IPS DF 6.9 (cell line): ENCODE measurements at regions not wholly inside any gene's neighbourhood (a gene's known extent, or its start where the extent isn't known, plus 50 kb on each side); places are given as distances from the start of the nearest gene placed in this dataset.

ENCODE experiments used
- DNase-seq: peaks from one replicate; pipeline ENCODE4 v3.0.0-alpha.2; 2013; ENCODE audit warnings: low read depth, low spot score
- H3K27ac ChIP-seq: one replicate; pipeline ENCODE4 v1.5.1; 2013; ENCODE audit warnings: low read length, control low read depth
- H3K27me3 ChIP-seq: 2 replicates; pipeline ENCODE4 v1.6.1; 2013; ENCODE audit warnings: mild to moderate bottlenecking, low read length; ENCODE audit not compliant: control insufficient read depth, insufficient read depth
- H3K36me3 ChIP-seq: 2 replicates; pipeline ENCODE4 v1.6.1; 2013; ENCODE audit warnings: low read length; ENCODE audit not compliant: control insufficient read depth, insufficient read depth
- H3K4me1 ChIP-seq: 2 replicates; pipeline ENCODE4 v1.6.1; 2013; ENCODE audit warnings: low read length; ENCODE audit not compliant: control insufficient read depth, insufficient read depth
- H3K4me3 ChIP-seq: 2 replicates; pipeline ENCODE4 v1.5.1; 2013; ENCODE audit warnings: mild to moderate bottlenecking, low read length
- H3K9me3 ChIP-seq: 2 replicates; pipeline ENCODE4 v1.6.1; 2013; ENCODE audit warnings: low read length, inconsistent platforms; ENCODE audit not compliant: control insufficient read depth, insufficient read depth
- WGBS: extraction: QIAGEN DNeasy Blood & Tissue Kit; methylation state at CpG from one replicate; pipeline ENCODE4 v1.1.7; 2013; ENCODE audit warnings: mixed read lengths, missing lambda C conversion rate; ENCODE audit not compliant: insufficient read length, insufficient coverage; 5-methylcytosine and 5-hydroxymethylcytosine counted together

GRCh38 chr7:41910940-41911600 lies 208.2 kb upstream of the INHBA start:
- Histone ChIP-seq H3K4me1 (no peaks in the 10 kb centered on the region), H3K9me3 (no peaks in the 10 kb centered on the region), H3K36me3 (no peaks in the 10 kb centered on the region), H3K4me3 (no peak overlapping the region), H3K27ac (no peak overlapping the region), H3K27me3 (no peaks in the 10 kb centered on the region)
- WGBS: no CpG with 5 or more reads among the region's 3 CpGs
- no peak for DNase-seq

- no peaks in the 10 kb centered on the region for H3K36me3 ChIP-seq
- H3K4me3 ChIP-seq: no peak overlapping the region
- no peaks in the 10 kb centered on the region for H3K27me3 ChIP-seq
- no peaks in the 10 kb centered on the region for H3K4me1 ChIP-seq
- H3K9me3 ChIP-seq: no peaks in the 10 kb centered on the region
- no peak overlapping the region for H3K27ac ChIP-seq
- DNase-seq: no peak
Measured at GRCh38 chr7:41907444-41907843, 204.6 kb upstream of the INHBA start.

- Histone ChIP-seq H3K27me3 (no peaks in the 10 kb centered on the region), H3K27ac (no peak overlapping the region), H3K9me3 (no peaks in the 10 kb centered on the region), H3K4me3 (no peak overlapping the region), H3K4me1 (no peaks in the 10 kb centered on the region), H3K36me3 (no peaks in the 10 kb centered on the region)
- no CpG with 5 or more reads among the region's 2 CpGs for WGBS
- DNase-seq: no peak
Measured at GRCh38 chr7:41900532-41900931, 197.6 kb upstream of the INHBA start.

- Histone ChIP-seq H3K4me1 (no peaks in the 10 kb centered on the region), H3K27me3 (no peaks in the 10 kb centered on the region), H3K4me3 (no peak overlapping the region), H3K27ac (no peak overlapping the region), H3K9me3 (no peaks in the 10 kb centered on the region), H3K36me3 (no peaks in the 10 kb centered on the region)
- no peak for DNase-seq
- no CpG with 5 or more reads among the region's 4 CpGs for WGBS
Measured at GRCh38 chr7:41899823-41900433, 197.0 kb upstream of the INHBA start.

GRCh38 chr7:41893656-41894055 lies 190.8 kb upstream of the INHBA start:
- no peak overlapping the region for H3K27ac ChIP-seq
- WGBS: no CpG with 5 or more reads among the region's 2 CpGs

GRCh38 chr7:41892356-41893100 lies 189.6 kb upstream of the INHBA start:
- WGBS: no CpG with 5 or more reads among the region's 2 CpGs
- no peaks in the 10 kb centered on the region for H3K27me3 ChIP-seq
- H3K36me3 ChIP-seq: no peaks in the 10 kb centered on the region
- no peak for DNase-seq
- H3K27ac ChIP-seq: no peak overlapping the region
- no peaks in the 10 kb centered on the region for H3K4me1 ChIP-seq
- no peaks in the 10 kb centered on the region for H3K9me3 ChIP-seq
- H3K4me3 ChIP-seq: no peak overlapping the region

More at GRCh38 chr7:41893656-41894055, 190.8 kb upstream of the INHBA start:
- H3K36me3 ChIP-seq: no peaks in the 10 kb centered on the region
- no peaks in the 10 kb centered on the region for H3K4me1 ChIP-seq
- no peak for DNase-seq
- H3K27me3 ChIP-seq: no peaks in the 10 kb centered on the region
- no peaks in the 10 kb centered on the region for H3K9me3 ChIP-seq
- no peak overlapping the region for H3K4me3 ChIP-seq

- no peaks in the 10 kb centered on the region for H3K4me1 ChIP-seq
- no peaks in the 10 kb centered on the region for H3K9me3 ChIP-seq
- no peak overlapping the region for H3K27ac ChIP-seq
- H3K27me3 ChIP-seq: no peaks in the 10 kb centered on the region
- no CpG with 5 or more reads among the region's 8 CpGs for WGBS
- H3K4me3 ChIP-seq: no peak overlapping the region
- DNase-seq: no peak
- H3K36me3 ChIP-seq: no peaks in the 10 kb centered on the region
Measured at GRCh38 chr7:41891950-41892349, 189.1 kb upstream of the INHBA start.

- no peaks in the 10 kb centered on the region for H3K36me3 ChIP-seq
- H3K27ac ChIP-seq: no peak overlapping the region
- no peaks in the 10 kb centered on the region for H3K9me3 ChIP-seq
- no peaks in the 10 kb centered on the region for H3K27me3 ChIP-seq
- no CpG with 5 or more reads among the region's 9 CpGs for WGBS
- H3K4me3 ChIP-seq: no peak overlapping the region
- no peaks in the 10 kb centered on the region for H3K4me1 ChIP-seq
- DNase-seq: no peak
Measured at GRCh38 chr7:41890631-41891274, 187.9 kb upstream of the INHBA start.

GRCh38 chr7:41889472-41889871 lies 186.6 kb upstream of the INHBA start:
- Histone ChIP-seq H3K4me1 (no peaks in the 10 kb centered on the region), H3K27me3 (no peaks in the 10 kb centered on the region), H3K36me3 (no peaks in the 10 kb centered on the region), H3K9me3 (no peaks in the 10 kb centered on the region), H3K4me3 (no peak overlapping the region), H3K27ac (no peak overlapping the region)
- WGBS: no CpG with 5 or more reads among the region's 4 CpGs
- no peak for DNase-seq

GRCh38 chr7:41889040-41889439 lies 186.2 kb upstream of the INHBA start:
- DNase-seq: no peak
- no peaks in the 10 kb centered on the region for H3K4me1 ChIP-seq
- no CpG with 5 or more reads among the region's 5 CpGs for WGBS

More at GRCh38 chr7:41889040-41889439, 186.2 kb upstream of the INHBA start:
- H3K27me3 ChIP-seq: no peaks in the 10 kb centered on the region
- no peak overlapping the region for H3K27ac ChIP-seq
- no peak overlapping the region for H3K4me3 ChIP-seq
- H3K36me3 ChIP-seq: no peaks in the 10 kb centered on the region
- no peaks in the 10 kb centered on the region for H3K9me3 ChIP-seq
